HFF-Myc (cell line): ENCODE measurements at regions not wholly inside any gene's neighbourhood (a gene's known extent, or its start where the extent isn't known, plus 50 kb on each side); places are given as distances from the start of the nearest gene placed in this dataset.

ENCODE experiments used
- DNase-seq: peaks from one replicate; pipeline ENCODE4 v3.0.0-alpha.2; 2011; ENCODE audit warnings: low read depth; ENCODE audit errors: extremely low read depth
- H3K4me3 ChIP-seq: replicated peaks from 2 replicates; pipeline ENCODE4 v1.5.1; 2011; ENCODE audit warnings: low read depth, mild to moderate bottlenecking, control low read depth, low read length
- TF ChIP-seq, protein P1 (sequence below): IDR thresholded peaks from 2 replicates; pipeline ENCODE4 v1.5.1; 2012; ENCODE audit warnings: mild to moderate bottlenecking, low read depth, low read length, control low read depth; ENCODE audit errors: missing control alignments

GRCh38 chr11:42138454-42138853, 679.0 kb upstream of the LRRC4C start:
- no peak overlapping the region for H3K4me3 ChIP-seq
- DNase-seq: no peak
- TF ChIP-seq, protein P1, sequence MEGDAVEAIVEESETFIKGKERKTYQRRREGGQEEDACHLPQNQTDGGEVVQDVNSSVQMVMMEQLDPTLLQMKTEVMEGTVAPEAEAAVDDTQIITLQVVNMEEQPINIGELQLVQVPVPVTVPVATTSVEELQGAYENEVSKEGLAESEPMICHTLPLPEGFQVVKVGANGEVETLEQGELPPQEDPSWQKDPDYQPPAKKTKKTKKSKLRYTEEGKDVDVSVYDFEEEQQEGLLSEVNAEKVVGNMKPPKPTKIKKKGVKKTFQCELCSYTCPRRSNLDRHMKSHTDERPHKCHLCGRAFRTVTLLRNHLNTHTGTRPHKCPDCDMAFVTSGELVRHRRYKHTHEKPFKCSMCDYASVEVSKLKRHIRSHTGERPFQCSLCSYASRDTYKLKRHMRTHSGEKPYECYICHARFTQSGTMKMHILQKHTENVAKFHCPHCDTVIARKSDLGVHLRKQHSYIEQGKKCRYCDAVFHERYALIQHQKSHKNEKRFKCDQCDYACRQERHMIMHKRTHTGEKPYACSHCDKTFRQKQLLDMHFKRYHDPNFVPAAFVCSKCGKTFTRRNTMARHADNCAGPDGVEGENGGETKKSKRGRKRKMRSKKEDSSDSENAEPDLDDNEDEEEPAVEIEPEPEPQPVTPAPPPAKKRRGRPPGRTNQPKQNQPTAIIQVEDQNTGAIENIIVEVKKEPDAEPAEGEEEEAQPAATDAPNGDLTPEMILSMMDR: no peak

GRCh38 chr11:42145311-42145710, 685.9 kb upstream of the LRRC4C start:
- no peak for DNase-seq
- H3K4me3 ChIP-seq: no peak overlapping the region
- TF ChIP-seq, protein P1: no peak

DNA sequence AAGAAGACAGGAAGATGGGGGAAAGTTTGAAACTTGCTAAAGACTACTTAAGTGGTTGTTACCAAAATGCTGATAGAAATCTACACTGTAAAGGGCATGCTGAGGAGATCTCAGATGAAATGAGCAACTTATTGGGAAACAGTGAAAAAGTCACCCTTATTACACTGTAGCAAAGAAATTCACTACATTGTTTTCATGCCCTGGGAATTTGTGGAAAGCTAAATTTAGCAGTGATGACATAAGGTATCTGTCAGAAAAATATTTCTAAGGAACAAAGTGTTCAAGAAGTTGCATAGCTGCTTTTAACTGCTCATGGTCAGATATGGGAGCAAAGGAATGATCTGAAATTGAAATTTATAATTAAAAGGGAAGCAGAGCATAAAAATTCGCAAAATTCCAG, 702.4 kb upstream of the LRRC4C start:
- no peak for DNase-seq
- TF ChIP-seq, protein P1: no peak
- H3K4me3 ChIP-seq: no peak overlapping the region

- no peak for DNase-seq
- TF ChIP-seq, protein P1: no peak
- H3K4me3 ChIP-seq: no peak overlapping the region
Measured at GRCh38 chr11:42169191-42169590, 709.7 kb upstream of the LRRC4C start.

DNA sequence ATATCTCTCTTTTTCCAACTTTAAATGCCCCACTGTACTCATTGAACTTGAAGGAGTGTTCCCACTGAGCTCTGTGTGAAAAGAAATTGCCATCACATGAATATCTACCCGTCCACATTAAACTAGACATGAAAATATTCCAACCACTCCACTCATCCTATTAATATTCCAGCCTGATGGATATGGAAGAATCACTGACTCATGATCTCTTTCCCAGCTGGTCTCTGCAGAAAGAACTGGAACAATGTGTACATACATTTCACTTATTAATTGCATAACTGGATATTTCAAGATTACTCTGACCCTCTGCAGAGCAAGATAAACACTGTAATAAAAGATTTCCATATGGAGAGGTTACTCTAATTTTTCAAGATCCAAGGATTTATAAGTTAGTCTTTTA, 711.1 kb upstream of the LRRC4C start:
- TF ChIP-seq, protein P1: no peak
- DNase-seq: no peak
- H3K4me3 ChIP-seq: no peak overlapping the region

- DNase-seq: no peak
- TF ChIP-seq, protein P1: no peak
- H3K4me3 ChIP-seq: no peak overlapping the region
Measured at GRCh38 chr11:42171046-42171445, 711.6 kb upstream of the LRRC4C start.

DNA sequence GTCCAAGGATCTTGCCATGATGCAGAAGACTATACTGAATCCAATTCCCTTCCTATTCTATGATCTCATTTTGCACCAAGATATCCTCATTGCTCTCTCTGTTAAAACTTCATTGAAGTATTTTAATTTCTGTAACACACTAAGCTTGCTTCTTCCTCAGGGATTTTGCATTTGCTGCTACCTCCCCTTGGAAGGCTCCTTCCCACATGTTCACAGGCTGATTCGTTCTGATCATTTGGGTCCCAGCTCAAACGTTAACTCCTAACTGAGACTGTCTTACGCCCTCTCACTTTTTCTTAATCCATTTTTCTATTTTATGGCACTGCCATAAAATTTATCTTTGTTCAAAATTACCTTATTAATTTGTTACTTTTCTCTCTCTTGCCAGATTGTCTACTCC, 713.0 kb upstream of the LRRC4C start:
- TF ChIP-seq, protein P1: no peak
- no peak for DNase-seq
- no peak overlapping the region for H3K4me3 ChIP-seq
